ENCODE measurements at regions not wholly inside any gene's neighbourhood (a gene's known extent, or its start where the extent isn't known, plus 50 kb on each side); places are given as distances from the start of the nearest gene placed in this dataset.

GRCh38 chr6:51182827-51183226 lies 364.2 kb downstream of the TFAP2B start:
- no peak for TF ChIP-seq CTCF (IDR thresholded peaks at IDR 0.05; ENCODE audit: low read depth, low read length)
- TF ChIP-seq POLR2A (IDR thresholded peaks at IDR 0.05; ENCODE audit: extremely low read depth, insufficient read length), result no peak
